ENCODE measurements at regions not wholly inside any gene's neighbourhood (a gene's known extent, or its start where the extent isn't known, plus 50 kb on each side); places are given as distances from the start of the nearest gene placed in this dataset.

- no peaks in the 10 kb centered on the region for H3K36me3 ChIP-seq (replicated peaks; ENCODE audit: control insufficient read depth, insufficient read depth, low read length)
- no peak for DNase-seq
- H3K4me3 ChIP-seq (ENCODE audit: insufficient read depth, low read depth, low read length): no peak overlapping the region
- no peaks in the 10 kb centered on the region for H3K27me3 ChIP-seq (ENCODE audit: control insufficient read depth, insufficient read depth, low read length)
Measured at GRCh38 chr1:30280572-30280971, 442.8 kb downstream of the MATN1 start.

- no peak for DNase-seq
- H3K36me3 ChIP-seq (replicated peaks; ENCODE audit: control insufficient read depth, insufficient read depth, low read length): no peaks in the 10 kb centered on the region
- H3K27me3 ChIP-seq (ENCODE audit: control insufficient read depth, insufficient read depth, low read length): no peaks in the 10 kb centered on the region
- H3K4me3 ChIP-seq (ENCODE audit: insufficient read depth, low read depth, low read length): no peak overlapping the region
Measured at GRCh38 chr1:30277911-30278310, 445.5 kb downstream of the MATN1 start.

GRCh38 chr1:30277415-30277814 is 446.0 kb downstream of the MATN1 start:
- no peaks in the 10 kb centered on the region for H3K27me3 ChIP-seq (ENCODE audit: control insufficient read depth, insufficient read depth, low read length)
- DNase-seq: no peak
- no peak overlapping the region for H3K4me3 ChIP-seq (ENCODE audit: insufficient read depth, low read depth, low read length)
- no peaks in the 10 kb centered on the region for H3K36me3 ChIP-seq (replicated peaks; ENCODE audit: control insufficient read depth, insufficient read depth, low read length)

GRCh38 chr1:30275926-30276764 is 447.2 kb downstream of the MATN1 start:
- H3K27me3 ChIP-seq (ENCODE audit: control insufficient read depth, insufficient read depth, low read length): no peaks in the 10 kb centered on the region
- H3K36me3 ChIP-seq (replicated peaks; ENCODE audit: control insufficient read depth, insufficient read depth, low read length): no peaks in the 10 kb centered on the region
- no peak for DNase-seq
- no peak overlapping the region for H3K4me3 ChIP-seq (ENCODE audit: insufficient read depth, low read depth, low read length)

GRCh38 chr1:30274976-30275621 is 448.3 kb downstream of the MATN1 start:
- DNase-seq: peak; percentile 52
- Histone ChIP-seq H3K27me3 (ENCODE audit: control insufficient read depth, insufficient read depth, low read length) (no peaks in the 10 kb centered on the region), H3K4me3 (ENCODE audit: insufficient read depth, low read depth, low read length) (no peak overlapping the region), H3K36me3 (replicated peaks; ENCODE audit: control insufficient read depth, insufficient read depth, low read length) (no peaks in the 10 kb centered on the region)

- Histone ChIP-seq H3K27me3 (ENCODE audit: control insufficient read depth, insufficient read depth, low read length) (no peaks in the 10 kb centered on the region), H3K36me3 (replicated peaks; ENCODE audit: control insufficient read depth, insufficient read depth, low read length) (no peaks in the 10 kb centered on the region), H3K4me3 (ENCODE audit: insufficient read depth, low read depth, low read length) (no peak overlapping the region)
- no peak for DNase-seq
Measured at GRCh38 chr1:30274173-30274970, 449.0 kb downstream of the MATN1 start.

- H3K36me3 ChIP-seq (replicated peaks; ENCODE audit: control insufficient read depth, insufficient read depth, low read length): no peaks in the 10 kb centered on the region
- H3K27me3 ChIP-seq (ENCODE audit: control insufficient read depth, insufficient read depth, low read length): no peaks in the 10 kb centered on the region
- no peak overlapping the region for H3K4me3 ChIP-seq (ENCODE audit: insufficient read depth, low read depth, low read length)
- DNase-seq: no peak
Measured at GRCh38 chr1:30273456-30273855, 449.9 kb downstream of the MATN1 start.

- no peaks in the 10 kb centered on the region for H3K27me3 ChIP-seq (ENCODE audit: control insufficient read depth, insufficient read depth, low read length)
- H3K4me3 ChIP-seq (ENCODE audit: insufficient read depth, low read depth, low read length): no peak overlapping the region
- DNase-seq: no peak
- no peaks in the 10 kb centered on the region for H3K36me3 ChIP-seq (replicated peaks; ENCODE audit: control insufficient read depth, insufficient read depth, low read length)
Measured at GRCh38 chr1:30273021-30273325, 450.4 kb downstream of the MATN1 start.

GRCh38 chr1:30272277-30273020 is 450.9 kb downstream of the MATN1 start:
- Histone ChIP-seq H3K27me3 (ENCODE audit: control insufficient read depth, insufficient read depth, low read length) (no peaks in the 10 kb centered on the region), H3K36me3 (replicated peaks; ENCODE audit: control insufficient read depth, insufficient read depth, low read length) (no peaks in the 10 kb centered on the region), H3K4me3 (ENCODE audit: insufficient read depth, low read depth, low read length) (no peak overlapping the region)
- DNase-seq: no peak

- DNase-seq: no peak
- no peak overlapping the region for H3K4me3 ChIP-seq (ENCODE audit: insufficient read depth, low read depth, low read length)
- no peaks in the 10 kb centered on the region for H3K27me3 ChIP-seq (ENCODE audit: control insufficient read depth, insufficient read depth, low read length)
- H3K36me3 ChIP-seq (replicated peaks; ENCODE audit: control insufficient read depth, insufficient read depth, low read length): no peaks in the 10 kb centered on the region
Measured at GRCh38 chr1:30271401-30272276, 451.7 kb downstream of the MATN1 start.

- no peak for DNase-seq
- no peaks in the 10 kb centered on the region for H3K36me3 ChIP-seq (replicated peaks; ENCODE audit: control insufficient read depth, insufficient read depth, low read length)
- H3K4me3 ChIP-seq (ENCODE audit: insufficient read depth, low read depth, low read length): no peak overlapping the region
- no peaks in the 10 kb centered on the region for H3K27me3 ChIP-seq (ENCODE audit: control insufficient read depth, insufficient read depth, low read length)
Measured at GRCh38 chr1:30270461-30270860, 452.9 kb downstream of the MATN1 start.

GRCh38 chr1:30268923-30269666 is 454.3 kb downstream of the MATN1 start:
- Histone ChIP-seq H3K4me3 (ENCODE audit: insufficient read depth, low read depth, low read length) (no peak overlapping the region), H3K27me3 (ENCODE audit: control insufficient read depth, insufficient read depth, low read length) (no peaks in the 10 kb centered on the region), H3K36me3 (replicated peaks; ENCODE audit: control insufficient read depth, insufficient read depth, low read length) (no peaks in the 10 kb centered on the region)
- DNase-seq: no peak

GRCh38 chr1:30267856-30268255 is 455.5 kb downstream of the MATN1 start:
- H3K27me3 ChIP-seq (ENCODE audit: control insufficient read depth, insufficient read depth, low read length): no peaks in the 10 kb centered on the region
- DNase-seq: no peak
- H3K4me3 ChIP-seq (ENCODE audit: insufficient read depth, low read depth, low read length): no peak overlapping the region
- H3K36me3 ChIP-seq (replicated peaks; ENCODE audit: control insufficient read depth, insufficient read depth, low read length): no peaks in the 10 kb centered on the region

Measured in H7 (cell line).